H1 (cell line): ENCODE measurements at regions not wholly inside any gene's neighbourhood (a gene's known extent, or its start where the extent isn't known, plus 50 kb on each side); places are given as distances from the start of the nearest gene placed in this dataset.

Source experiments
- CHD7 ChIP-seq: fragments of 300-600 bp; sonication (generic); IDR thresholded peaks from 2 replicates; pipeline ENCODE4 v1.7.1; 2012; ENCODE audit warnings: low read length, moderate library complexity, mild to moderate bottlenecking, inconsistent platforms; ENCODE audit not compliant: insufficient replicate concordance
- SAP30 ChIP-seq: fragments of 300-600 bp; sonication (generic); IDR thresholded peaks from 2 replicates; pipeline ENCODE4 v1.7.1; 2012; ENCODE audit warnings: low read length, moderate library complexity, mild to moderate bottlenecking, inconsistent platforms; ENCODE audit not compliant: insufficient read depth, insufficient replicate concordance

GRCh38 chr10:60524541-60524940 is 134.9 kb upstream of the ANK3 start (continued):
- TF ChIP-seq CHD7: no peak
- TF ChIP-seq SAP30: no peak
